ENCODE measurements at regions not wholly inside any gene's neighbourhood (a gene's known extent, or its start where the extent isn't known, plus 50 kb on each side); places are given as distances from the start of the nearest gene placed in this dataset.

DNA sequence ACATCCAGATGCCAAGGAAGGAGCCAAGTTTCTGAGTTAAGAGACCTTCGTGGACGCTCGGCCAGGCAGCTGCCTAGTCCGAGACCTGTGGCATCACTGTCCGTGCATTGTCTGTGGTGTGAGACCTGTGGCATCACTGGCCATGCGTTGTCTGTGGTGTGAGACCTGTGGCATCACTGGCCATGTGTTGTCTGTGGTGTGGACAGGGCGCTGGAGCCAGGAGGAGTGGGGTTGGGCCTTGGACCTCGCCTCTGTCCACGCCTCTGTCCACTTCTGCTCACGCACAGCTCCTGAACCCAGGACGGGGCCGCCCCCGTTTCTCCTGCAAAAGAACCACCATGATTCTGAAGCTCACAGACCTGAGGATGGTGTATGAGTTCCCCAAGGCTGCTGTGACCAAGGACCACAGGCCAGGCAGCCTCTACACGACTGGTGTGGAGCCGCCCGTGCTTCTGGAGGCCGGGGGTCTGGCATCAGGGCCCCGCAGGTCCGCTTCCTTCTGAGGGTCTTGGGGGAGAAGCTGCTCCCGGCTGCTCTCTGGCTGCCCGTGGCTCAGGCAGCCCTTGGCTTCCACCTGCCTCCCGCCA is 1218.3 kb downstream of the BRD1 start:
- TF ChIP-seq, protein P1, sequence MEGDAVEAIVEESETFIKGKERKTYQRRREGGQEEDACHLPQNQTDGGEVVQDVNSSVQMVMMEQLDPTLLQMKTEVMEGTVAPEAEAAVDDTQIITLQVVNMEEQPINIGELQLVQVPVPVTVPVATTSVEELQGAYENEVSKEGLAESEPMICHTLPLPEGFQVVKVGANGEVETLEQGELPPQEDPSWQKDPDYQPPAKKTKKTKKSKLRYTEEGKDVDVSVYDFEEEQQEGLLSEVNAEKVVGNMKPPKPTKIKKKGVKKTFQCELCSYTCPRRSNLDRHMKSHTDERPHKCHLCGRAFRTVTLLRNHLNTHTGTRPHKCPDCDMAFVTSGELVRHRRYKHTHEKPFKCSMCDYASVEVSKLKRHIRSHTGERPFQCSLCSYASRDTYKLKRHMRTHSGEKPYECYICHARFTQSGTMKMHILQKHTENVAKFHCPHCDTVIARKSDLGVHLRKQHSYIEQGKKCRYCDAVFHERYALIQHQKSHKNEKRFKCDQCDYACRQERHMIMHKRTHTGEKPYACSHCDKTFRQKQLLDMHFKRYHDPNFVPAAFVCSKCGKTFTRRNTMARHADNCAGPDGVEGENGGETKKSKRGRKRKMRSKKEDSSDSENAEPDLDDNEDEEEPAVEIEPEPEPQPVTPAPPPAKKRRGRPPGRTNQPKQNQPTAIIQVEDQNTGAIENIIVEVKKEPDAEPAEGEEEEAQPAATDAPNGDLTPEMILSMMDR (IDR thresholded peaks at IDR 0.05; ENCODE audit: low read depth, low read length, missing control alignments), result no peak
- H3K4me3 ChIP-seq (replicated peaks; ENCODE audit: low read depth, low read length), result no peak overlapping the region
- DNase-seq (ENCODE audit: extremely low read depth, low read depth), result no peak

DNA sequence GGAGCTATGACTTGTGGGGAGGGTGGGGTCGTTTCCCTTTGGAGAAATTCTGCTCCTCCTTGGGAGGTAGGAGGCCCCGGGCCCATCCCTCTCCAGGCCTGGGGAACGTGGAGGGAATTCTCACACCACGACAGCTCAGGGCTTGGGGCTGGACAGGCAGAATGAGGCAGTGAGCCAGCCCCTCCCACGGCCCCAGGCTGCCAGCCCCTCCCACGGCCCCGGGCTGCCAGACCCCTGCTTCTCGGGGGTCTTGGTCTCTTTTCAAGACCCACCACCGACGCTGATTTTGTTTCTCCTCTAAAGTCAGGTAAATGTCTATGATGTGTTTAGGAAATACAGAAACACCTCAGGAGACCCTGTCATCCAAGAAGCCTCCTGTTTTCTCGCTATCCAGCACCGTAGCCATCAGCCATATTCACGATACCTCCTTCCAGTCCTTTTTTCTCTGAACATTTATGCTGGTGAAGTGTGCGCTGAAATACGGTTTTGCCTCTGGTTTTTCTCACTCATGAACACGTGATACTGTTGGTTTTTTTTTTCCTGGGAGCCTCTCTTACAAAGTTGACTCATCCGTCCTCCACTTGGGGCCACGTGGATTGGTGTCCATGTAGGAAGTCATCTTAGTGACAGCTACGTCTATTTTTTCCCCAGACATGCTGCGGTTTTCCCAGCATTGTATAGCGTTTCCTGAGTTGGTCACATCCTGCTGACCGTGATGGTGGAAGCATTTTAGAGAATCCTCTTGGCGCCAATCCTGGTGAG is 1219.6 kb downstream of the BRD1 start:
- TF ChIP-seq, protein P1 (IDR thresholded peaks at IDR 0.05; ENCODE audit: low read depth, low read length, missing control alignments), result no peak
- DNase-seq (ENCODE audit: extremely low read depth, low read depth), result no peak
- H3K4me3 ChIP-seq (replicated peaks; ENCODE audit: low read depth, low read length), result no peak overlapping the region

DNA sequence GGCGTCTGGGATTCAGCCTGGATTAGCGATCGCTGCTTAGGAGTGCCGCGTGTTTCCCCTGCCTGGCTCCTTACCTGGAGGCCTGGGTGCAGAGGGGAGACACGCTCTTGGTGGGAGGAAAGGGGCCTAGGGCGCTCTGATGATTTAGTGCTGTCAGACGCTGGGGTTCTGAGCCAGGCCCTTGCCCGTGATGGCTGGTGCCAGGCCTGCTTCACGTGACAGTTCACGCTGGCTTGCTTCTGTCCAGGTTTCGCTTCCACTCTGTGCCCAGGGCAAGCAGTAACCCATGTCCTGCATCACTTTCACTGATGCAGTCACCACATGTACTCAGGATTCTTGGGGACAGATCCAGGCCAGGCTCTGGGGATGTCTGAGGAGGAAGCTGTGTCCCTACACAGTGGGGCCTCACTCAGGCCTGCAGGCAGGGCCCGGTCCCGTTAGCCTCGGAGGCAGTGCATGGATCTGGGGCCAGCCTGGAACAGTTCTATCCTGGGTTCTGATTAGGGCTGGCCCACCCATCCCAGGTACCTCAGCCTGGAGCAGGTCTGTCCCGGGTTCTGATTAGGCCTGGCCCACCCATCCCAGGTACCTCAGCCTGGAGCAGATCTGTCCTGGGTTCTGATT is 1220.9 kb downstream of the BRD1 start:
- H3K4me3 ChIP-seq (replicated peaks; ENCODE audit: low read depth, low read length), result no peak overlapping the region
- TF ChIP-seq, protein P1 (IDR thresholded peaks at IDR 0.05; ENCODE audit: low read depth, low read length, missing control alignments), result no peak
- no peak for DNase-seq (ENCODE audit: extremely low read depth, low read depth)

DNA sequence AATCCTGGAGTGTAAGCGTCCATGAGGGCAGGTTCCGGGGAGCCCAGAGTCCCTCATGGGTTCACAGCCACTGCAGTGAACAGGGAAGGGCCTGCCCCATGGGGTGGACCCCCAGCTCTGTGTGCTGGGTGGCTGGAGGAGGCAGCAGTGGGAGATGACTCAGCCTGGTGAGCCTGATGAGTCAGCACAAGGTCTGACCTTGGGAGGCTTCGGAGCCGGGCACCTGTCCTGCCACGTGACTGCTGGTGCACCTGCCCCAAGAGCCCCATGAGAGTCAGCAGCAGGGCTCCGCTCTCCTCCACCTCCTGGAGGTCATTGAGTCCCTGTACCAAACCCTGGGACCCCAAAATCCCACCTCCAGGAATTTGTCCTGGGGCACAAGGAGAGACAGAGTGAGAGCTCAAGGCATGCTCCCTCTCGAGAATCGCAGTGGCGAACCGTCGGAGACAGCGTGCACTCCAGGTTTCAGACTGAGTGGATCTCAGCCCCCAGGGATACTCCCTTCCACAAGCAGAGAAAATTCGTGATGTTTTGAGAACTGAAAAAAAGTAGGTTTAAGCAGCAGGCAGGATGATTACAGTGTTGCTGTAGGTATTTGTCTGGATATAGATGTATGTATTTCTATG is 1221.7 kb downstream of the BRD1 start:
- H3K4me3 ChIP-seq (replicated peaks; ENCODE audit: low read depth, low read length), result no peak overlapping the region
- no peak for DNase-seq (ENCODE audit: extremely low read depth, low read depth)
- TF ChIP-seq, protein P1 (IDR thresholded peaks at IDR 0.05; ENCODE audit: low read depth, low read length, missing control alignments), result no peak

DNA sequence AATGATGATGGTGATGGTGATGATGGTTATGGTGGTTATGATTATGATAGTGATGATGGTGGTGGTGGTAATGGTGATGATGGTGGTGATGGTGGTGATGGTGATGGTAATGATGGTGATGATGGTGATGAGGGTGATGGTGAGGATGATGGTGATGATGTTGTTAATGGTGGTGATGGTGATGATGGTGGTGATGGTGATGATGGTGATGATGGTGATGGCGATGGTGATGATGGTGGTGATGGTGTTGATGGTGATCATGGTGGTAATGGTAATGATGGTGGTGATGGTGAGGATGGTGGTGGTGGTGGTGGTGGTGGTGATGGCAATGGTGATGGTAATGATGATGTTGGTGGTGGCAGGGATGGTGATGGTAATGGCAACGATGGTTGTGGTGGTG is 1222.5 kb downstream of the BRD1 start:
- TF ChIP-seq, protein P1 (IDR thresholded peaks at IDR 0.05; ENCODE audit: low read depth, low read length, missing control alignments), result no peak
- no peak overlapping the region for H3K4me3 ChIP-seq (replicated peaks; ENCODE audit: low read depth, low read length)
- DNase-seq (ENCODE audit: extremely low read depth, low read depth), result no peak

DNA sequence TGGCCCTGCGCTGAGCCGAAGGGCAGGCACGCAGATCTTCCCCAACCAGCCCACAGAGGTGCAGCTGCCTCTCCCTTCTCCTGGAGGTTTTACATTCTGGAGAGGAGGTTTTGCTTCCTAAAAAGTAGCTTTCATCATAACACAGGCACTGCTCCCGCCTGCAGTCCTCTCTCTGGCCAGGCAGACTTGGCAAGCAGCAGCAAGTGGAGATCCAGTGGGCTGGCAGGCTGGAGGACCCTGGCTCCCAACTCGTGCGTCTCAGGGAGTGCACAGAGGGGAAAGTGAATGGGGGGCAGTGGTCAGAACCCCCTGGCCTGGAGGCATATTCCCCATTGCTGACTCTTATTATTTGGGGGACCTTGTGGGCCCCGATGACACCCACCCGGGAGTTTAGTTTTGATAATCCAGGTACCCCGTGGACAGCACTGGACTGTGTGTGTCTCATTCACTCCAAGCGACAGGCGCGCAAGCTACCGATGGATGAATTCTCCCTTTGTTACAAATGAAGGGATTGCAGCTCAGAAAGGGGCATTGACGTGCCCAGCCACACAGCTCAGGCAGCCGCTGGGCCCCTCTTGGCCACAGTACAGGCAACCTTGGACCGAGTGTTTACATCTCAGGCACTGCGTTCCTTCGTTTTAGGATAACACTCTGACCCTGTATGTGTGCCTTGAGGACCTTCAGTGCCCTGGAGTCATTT is 1223.9 kb downstream of the BRD1 start:
- H3K4me3 ChIP-seq (replicated peaks; ENCODE audit: low read depth, low read length), result no peak overlapping the region
- TF ChIP-seq, protein P1 (IDR thresholded peaks at IDR 0.05; ENCODE audit: low read depth, low read length, missing control alignments), result no peak
- DNase-seq (ENCODE audit: extremely low read depth, low read depth), result no peak
